ENCODE measurements at regions not wholly inside any gene's neighbourhood (a gene's known extent, or its start where the extent isn't known, plus 50 kb on each side); places are given as distances from the start of the nearest gene placed in this dataset.
"Not testable (repeated sequence)": the region's sequence is repeated elsewhere in the genome, so short reads cannot be mapped to it uniquely, and the experiment has no call there.

- no peak for DNase-seq
Measured at GRCh38 chr13:108000998-108001397, 214.3 kb downstream of the LIG4 start.

DNA sequence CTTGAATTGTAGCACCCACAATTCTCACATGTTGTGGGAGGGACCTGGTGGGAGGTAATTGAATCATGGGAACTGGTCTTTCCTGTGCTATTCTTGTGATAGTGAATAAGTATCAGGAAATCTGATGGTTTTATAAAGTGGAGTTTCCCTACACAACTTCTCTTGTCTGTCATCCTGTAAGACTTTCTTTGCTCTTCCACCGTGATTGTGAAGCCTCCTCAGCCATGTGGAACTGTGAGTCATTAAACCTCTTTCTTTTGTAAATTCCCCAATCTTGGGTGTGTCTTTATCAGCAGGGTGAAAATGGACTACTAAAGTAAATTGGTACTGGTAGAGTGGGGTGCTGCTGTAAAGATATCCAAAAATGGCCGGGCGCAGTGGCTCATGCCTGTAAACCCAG is 215.6 kb downstream of the LIG4 start:
- no peak for DNase-seq

GRCh38 chr13:107994137-107994536 is 221.2 kb downstream of the LIG4 start:
- DNase-seq: no peak

GRCh38 chr13:107993239-107993949 is 221.9 kb downstream of the LIG4 start:
- no peak for DNase-seq

- DNase-seq: no peak
Measured at GRCh38 chr13:107992542-107992941, 222.8 kb downstream of the LIG4 start.

DNA sequence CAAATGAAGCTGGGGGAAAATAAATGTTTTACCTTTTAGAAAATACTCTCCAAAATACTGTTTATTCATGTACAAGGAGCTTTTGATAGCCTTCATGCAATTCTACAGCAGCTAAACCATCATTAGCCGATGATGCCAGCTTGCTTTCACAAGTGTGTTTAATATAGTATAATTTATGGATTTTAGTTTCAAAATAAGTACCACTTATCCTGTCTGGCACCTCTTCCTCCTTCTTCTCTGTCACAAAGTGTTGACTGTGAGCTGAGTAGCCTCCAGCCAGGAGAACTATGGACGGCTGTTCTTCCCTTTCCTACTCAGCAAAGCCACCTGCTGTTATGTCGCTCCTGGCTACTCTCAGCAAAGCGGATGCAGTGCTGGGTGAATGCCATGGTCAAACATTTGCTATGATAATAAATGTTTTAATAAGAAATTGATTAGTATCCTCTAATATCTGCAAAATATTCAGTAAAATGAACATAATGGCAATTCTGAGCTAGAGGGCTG is 238.2 kb downstream of the LIG4 start:
- no peak for DNase-seq

DNA sequence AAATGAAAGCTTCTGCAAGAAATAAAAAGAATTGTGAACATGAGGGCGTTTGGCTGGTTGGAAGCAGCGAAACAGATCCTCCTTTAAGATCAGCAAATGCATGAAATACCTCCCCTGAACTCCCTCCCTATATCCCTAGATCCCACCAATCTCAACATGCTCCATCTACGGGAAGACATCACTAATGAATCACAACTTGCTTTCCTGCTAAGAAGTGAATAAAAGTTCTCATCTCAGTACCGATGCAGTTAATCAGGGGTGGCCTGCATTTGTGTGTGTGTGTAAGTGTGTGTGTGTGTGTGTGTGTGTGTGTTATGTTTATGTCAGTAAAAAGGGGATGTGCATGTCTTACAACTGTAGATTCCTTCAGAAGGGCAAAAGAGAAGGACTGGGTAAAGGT is 238.7 kb downstream of the LIG4 start:
- DNase-seq: no peak

- DNase-seq: no peak
Measured at GRCh38 chr13:107974409-107974808, 240.9 kb downstream of the LIG4 start.

- DNase-seq: no peak
Measured at GRCh38 chr13:107969546-107969945, 245.8 kb downstream of the LIG4 start.

GRCh38 chr13:107968470-107968869 is 246.9 kb downstream of the LIG4 start:
- DNase-seq: no peak

DNA sequence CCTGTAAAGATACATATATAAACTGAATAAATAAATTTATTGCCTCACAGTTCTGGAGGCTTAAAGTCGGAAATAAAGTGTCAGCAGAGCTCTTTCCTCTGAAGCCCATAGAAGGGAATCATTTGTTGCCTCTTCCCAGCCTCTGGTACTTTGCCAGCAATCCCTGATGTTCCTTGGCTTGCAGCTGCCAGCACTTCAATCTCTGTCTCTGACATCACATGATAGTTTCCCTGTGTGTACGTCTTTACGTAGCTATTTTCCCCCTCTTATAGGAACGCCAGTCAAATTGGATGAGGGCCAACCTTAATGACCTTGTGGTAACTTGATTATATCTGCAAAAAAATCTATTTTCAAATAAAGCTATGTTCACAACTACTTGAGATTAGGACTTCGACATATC is 250.9 kb downstream of the LIG4 start:
- no peak for DNase-seq

DNA sequence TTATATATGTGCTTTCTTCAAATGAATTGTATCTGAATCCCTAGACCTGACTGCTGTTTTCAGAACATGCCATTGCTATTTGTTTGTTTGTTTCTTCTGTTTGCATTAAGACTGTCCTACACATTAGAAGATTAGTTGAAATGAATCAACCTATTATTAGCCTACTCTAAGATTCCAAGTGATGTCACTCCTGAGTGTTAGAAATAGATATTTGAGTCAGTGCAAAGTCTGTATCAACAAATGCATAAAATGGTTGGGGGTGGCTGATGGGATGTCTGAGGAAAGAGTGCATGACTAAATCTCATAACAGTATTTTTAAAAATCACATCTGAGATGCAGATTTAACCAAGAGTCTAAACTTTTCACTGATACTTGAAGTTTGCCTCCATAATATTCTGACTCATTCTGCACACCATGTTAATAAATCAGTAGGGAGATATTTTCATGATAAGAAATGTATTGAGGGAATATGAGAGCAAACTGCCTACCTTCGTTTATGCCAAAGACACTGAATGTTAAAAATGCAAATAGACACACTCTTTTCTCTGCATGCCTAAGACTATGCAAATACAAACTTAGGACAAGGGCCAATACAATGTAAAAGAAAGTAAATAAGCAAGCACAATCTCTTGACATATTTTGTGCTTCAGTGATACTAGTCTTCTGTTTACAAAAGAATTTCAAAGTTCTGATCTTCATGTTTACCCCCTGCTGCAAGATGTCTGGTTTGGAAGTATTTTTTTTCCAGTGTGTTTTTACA is 253.3 kb downstream of the LIG4 start:
- DNase-seq: no peak

DNA sequence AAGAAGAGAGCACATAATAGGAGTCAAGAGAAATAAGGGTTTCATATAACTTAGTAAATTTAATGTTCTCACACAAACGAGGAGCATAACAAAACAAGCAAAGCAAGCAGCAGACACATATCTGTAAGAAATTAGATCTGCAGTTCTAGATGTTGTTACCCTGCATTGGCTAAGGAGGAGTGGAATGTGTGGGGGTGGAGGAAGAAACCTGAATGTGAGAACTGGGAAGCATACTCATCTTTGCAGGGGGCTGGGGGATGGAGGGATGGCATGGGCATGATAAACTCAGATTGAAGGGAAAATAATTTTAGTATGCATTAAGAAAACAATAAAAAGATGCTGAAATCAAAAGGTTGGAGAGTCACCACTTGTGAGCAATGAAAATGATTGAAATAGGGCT is 255.0 kb downstream of the LIG4 start:
- no peak for DNase-seq

GRCh38 chr13:107956889-107957288 is 258.4 kb downstream of the LIG4 start:
- DNase-seq: no peak

GRCh38 chr13:107942030-107942617 is 273.2 kb downstream of the LIG4 start:
- no peak for DNase-seq

- DNase-seq: no peak
Measured at GRCh38 chr13:107941345-107942029, 273.8 kb downstream of the LIG4 start.

- no peak for DNase-seq
Measured at GRCh38 chr13:107937848-107938247, 277.5 kb downstream of the LIG4 start.

GRCh38 chr13:107931056-107931455 is 284.3 kb downstream of the LIG4 start:
- DNase-seq: no peak

DNA sequence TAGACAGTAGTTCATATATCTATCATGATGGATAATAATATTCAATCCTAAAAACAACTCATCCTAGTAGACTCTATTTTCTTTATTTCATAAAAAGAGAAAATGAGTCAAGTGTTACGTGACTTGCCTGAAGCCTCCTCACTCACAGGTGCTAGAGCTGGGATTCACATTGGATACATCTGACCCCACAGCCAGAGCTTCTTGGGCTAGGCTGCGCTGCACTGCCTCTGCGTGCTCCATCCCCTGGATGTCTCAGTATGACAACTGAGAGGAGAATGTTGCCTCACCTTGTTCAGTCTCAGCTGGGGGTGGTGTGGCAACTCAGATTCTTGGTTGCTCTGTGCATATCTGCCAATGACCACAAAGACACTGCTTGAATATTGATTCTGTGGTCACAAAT is 286.6 kb downstream of the LIG4 start:
- DNase-seq: no peak

- no peak for DNase-seq
Measured at GRCh38 chr13:107927557-107927956, 287.8 kb downstream of the LIG4 start.

GRCh38 chr13:107926515-107926914 is 288.8 kb downstream of the LIG4 start:
- DNase-seq: not testable (repeated sequence)

GRCh38 chr13:107916902-107917301 is 298.4 kb downstream of the LIG4 start:
- not testable (repeated sequence) for DNase-seq

DNA sequence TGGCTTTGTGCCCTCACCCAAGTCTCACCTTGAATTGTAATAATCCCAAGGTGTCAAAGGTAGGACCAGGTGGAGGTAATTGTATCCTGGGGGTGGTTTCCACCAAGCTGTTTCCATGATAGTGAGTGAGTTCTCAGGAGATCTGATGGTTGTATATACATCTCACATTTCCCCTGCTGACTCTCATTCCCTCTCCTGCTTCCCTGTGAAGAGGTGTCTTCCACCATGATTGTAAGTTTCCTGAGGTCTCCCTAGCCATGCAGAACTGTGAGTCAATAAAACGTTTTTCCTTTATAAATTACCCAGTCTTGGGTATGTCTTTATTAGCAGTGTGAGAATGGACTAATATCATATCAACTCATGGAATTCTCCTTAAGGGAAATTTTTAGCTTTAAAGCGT is 302.6 kb downstream of the LIG4 start:
- DNase-seq: no peak

Measured in central memory CD4-positive, alpha-beta T cell (primary cell).